H1 (cell line): ENCODE measurements at regions not wholly inside any gene's neighbourhood (a gene's known extent, or its start where the extent isn't known, plus 50 kb on each side); places are given as distances from the start of the nearest gene placed in this dataset.

ENCODE experiments used
- KDM4A ChIP-seq: IDR thresholded peaks from one replicate; pipeline ENCODE4 v1.7.1; 2012; ENCODE audit warnings: low read depth, mild to moderate bottlenecking, moderate library complexity, low read length, inconsistent platforms; ENCODE audit not compliant: severe bottlenecking
- TF ChIP-seq, protein P1 (sequence below): fragments of 300-600 bp; sonication (generic); IDR thresholded peaks from 2 replicates; pipeline ENCODE4 v1.7.1; 2012; ENCODE audit warnings: low read length, moderate library complexity, mild to moderate bottlenecking, inconsistent platforms; ENCODE audit not compliant: insufficient replicate concordance

DNA sequence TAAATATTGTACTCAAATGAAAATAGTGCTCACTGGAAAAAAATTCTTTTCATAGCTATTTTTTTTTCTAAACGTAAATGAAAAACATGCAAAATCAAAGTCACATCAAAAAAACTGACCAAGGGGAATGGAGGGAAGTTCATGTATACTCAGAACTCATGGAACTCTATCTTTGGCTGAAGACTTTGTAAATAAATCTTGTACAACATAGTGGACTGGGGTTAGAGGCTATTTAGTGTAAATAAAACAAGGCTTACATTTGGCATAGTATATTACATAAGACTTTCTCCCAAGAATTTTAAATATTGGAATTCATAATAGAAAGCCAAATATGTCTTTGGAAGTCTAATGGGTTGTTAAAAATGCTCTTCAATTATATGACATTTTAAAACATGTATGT lies 59.8 kb upstream of the PDE5A start (continued):
- TF ChIP-seq, protein P1, sequence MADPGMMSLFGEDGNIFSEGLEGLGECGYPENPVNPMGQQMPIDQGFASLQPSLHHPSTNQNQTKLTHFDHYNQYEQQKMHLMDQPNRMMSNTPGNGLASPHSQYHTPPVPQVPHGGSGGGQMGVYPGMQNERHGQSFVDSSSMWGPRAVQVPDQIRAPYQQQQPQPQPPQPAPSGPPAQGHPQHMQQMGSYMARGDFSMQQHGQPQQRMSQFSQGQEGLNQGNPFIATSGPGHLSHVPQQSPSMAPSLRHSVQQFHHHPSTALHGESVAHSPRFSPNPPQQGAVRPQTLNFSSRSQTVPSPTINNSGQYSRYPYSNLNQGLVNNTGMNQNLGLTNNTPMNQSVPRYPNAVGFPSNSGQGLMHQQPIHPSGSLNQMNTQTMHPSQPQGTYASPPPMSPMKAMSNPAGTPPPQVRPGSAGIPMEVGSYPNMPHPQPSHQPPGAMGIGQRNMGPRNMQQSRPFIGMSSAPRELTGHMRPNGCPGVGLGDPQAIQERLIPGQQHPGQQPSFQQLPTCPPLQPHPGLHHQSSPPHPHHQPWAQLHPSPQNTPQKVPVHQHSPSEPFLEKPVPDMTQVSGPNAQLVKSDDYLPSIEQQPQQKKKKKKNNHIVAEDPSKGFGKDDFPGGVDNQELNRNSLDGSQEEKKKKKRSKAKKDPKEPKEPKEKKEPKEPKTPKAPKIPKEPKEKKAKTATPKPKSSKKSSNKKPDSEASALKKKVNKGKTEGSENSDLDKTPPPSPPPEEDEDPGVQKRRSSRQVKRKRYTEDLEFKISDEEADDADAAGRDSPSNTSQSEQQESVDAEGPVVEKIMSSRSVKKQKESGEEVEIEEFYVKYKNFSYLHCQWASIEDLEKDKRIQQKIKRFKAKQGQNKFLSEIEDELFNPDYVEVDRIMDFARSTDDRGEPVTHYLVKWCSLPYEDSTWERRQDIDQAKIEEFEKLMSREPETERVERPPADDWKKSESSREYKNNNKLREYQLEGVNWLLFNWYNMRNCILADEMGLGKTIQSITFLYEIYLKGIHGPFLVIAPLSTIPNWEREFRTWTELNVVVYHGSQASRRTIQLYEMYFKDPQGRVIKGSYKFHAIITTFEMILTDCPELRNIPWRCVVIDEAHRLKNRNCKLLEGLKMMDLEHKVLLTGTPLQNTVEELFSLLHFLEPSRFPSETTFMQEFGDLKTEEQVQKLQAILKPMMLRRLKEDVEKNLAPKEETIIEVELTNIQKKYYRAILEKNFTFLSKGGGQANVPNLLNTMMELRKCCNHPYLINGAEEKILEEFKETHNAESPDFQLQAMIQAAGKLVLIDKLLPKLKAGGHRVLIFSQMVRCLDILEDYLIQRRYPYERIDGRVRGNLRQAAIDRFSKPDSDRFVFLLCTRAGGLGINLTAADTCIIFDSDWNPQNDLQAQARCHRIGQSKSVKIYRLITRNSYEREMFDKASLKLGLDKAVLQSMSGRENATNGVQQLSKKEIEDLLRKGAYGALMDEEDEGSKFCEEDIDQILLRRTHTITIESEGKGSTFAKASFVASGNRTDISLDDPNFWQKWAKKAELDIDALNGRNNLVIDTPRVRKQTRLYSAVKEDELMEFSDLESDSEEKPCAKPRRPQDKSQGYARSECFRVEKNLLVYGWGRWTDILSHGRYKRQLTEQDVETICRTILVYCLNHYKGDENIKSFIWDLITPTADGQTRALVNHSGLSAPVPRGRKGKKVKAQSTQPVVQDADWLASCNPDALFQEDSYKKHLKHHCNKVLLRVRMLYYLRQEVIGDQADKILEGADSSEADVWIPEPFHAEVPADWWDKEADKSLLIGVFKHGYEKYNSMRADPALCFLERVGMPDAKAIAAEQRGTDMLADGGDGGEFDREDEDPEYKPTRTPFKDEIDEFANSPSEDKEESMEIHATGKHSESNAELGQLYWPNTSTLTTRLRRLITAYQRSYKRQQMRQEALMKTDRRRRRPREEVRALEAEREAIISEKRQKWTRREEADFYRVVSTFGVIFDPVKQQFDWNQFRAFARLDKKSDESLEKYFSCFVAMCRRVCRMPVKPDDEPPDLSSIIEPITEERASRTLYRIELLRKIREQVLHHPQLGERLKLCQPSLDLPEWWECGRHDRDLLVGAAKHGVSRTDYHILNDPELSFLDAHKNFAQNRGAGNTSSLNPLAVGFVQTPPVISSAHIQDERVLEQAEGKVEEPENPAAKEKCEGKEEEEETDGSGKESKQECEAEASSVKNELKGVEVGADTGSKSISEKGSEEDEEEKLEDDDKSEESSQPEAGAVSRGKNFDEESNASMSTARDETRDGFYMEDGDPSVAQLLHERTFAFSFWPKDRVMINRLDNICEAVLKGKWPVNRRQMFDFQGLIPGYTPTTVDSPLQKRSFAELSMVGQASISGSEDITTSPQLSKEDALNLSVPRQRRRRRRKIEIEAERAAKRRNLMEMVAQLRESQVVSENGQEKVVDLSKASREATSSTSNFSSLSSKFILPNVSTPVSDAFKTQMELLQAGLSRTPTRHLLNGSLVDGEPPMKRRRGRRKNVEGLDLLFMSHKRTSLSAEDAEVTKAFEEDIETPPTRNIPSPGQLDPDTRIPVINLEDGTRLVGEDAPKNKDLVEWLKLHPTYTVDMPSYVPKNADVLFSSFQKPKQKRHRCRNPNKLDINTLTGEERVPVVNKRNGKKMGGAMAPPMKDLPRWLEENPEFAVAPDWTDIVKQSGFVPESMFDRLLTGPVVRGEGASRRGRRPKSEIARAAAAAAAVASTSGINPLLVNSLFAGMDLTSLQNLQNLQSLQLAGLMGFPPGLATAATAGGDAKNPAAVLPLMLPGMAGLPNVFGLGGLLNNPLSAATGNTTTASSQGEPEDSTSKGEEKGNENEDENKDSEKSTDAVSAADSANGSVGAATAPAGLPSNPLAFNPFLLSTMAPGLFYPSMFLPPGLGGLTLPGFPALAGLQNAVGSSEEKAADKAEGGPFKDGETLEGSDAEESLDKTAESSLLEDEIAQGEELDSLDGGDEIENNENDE: no peak
- no peak for TF ChIP-seq KDM4A
- TF ChIP-seq, all 59 proteins: peak for 0
